ENCODE measurements at regions not wholly inside any gene's neighbourhood (a gene's known extent, or its start where the extent isn't known, plus 50 kb on each side); places are given as distances from the start of the nearest gene placed in this dataset.
A peak's percentile ranks its signal among the peaks of the same experiment; 100 is the strongest.

GRCh38 chr11:26105762-26106423 is 226.0 kb upstream of the ANO3 start:
- H3K27me3 ChIP-seq: no peaks in the 10 kb centered on the region
- TF ChIP-seq Cebpa-rat (IDR thresholded peaks at IDR 0.05): no peak
- H3K4me1 ChIP-seq: peaks cover 13% of the 10 kb centered on the region
- H3K36me3 ChIP-seq: no peaks in the 10 kb centered on the region
- H3K9ac ChIP-seq: no peak overlapping the region
- no peak overlapping the region for H3K27ac ChIP-seq
- H3K9me3 ChIP-seq: 0 out of 2 replicates have a peak, but pooled peaks cover 5% of the 10 kb centered on the region
- peak overlapping the region; percentile 26 for H3K4me2 ChIP-seq
- H4K20me1 ChIP-seq: no peaks in the 10 kb centered on the region
- H3K4me3 ChIP-seq: no peak overlapping the region

GRCh38 chr11:26106726-26107125 is 225.2 kb upstream of the ANO3 start:
- no peaks in the 10 kb centered on the region for H3K27me3 ChIP-seq
- peaks cover 13% of the 10 kb centered on the region for H3K4me1 ChIP-seq
- H3K36me3 ChIP-seq: no peaks in the 10 kb centered on the region
- H3K4me3 ChIP-seq: no peak overlapping the region
- TF ChIP-seq Cebpa-rat (IDR thresholded peaks at IDR 0.05): no peak
- H3K9me3 ChIP-seq: 0 out of 2 replicates have a peak, but pooled peaks cover 5% of the 10 kb centered on the region
- no peak overlapping the region for H3K27ac ChIP-seq
- H3K9ac ChIP-seq: no peak overlapping the region
- H3K4me2 ChIP-seq: peak overlapping the region; percentile 26; the same call in 1 of the 2 replicates
- no peaks in the 10 kb centered on the region for H4K20me1 ChIP-seq

GRCh38 chr11:26109658-26110368 is 222.1 kb upstream of the ANO3 start:
- Histone ChIP-seq H3K9me3 (0 out of 2 replicates have a peak, but pooled peaks cover 6% of the 10 kb centered on the region), H3K9ac (no peak overlapping the region), H3K27me3 (no peaks in the 10 kb centered on the region), H3K4me2 (no peak overlapping the region), H4K20me1 (no peaks in the 10 kb centered on the region), H3K4me3 (no peak overlapping the region), H3K36me3 (no peaks in the 10 kb centered on the region), H3K27ac (no peak overlapping the region), H3K4me1 (peaks cover 13% of the 10 kb centered on the region)
- no peak for TF ChIP-seq Cebpa-rat (IDR thresholded peaks at IDR 0.05)

- no peak overlapping the region for H3K27ac ChIP-seq
- H3K9ac ChIP-seq: no peak overlapping the region
Measured at GRCh38 chr11:26112264-26112663, 219.7 kb upstream of the ANO3 start.

GRCh38 chr11:26121466-26121865 is 210.5 kb upstream of the ANO3 start:
- H3K9ac ChIP-seq: no peak overlapping the region
- no peaks in the 10 kb centered on the region for H3K27me3 ChIP-seq
- no peaks in the 10 kb centered on the region for H3K9me3 ChIP-seq
- TF ChIP-seq Cebpa-rat (IDR thresholded peaks at IDR 0.05): no peak
- no peaks in the 10 kb centered on the region for H3K4me1 ChIP-seq
- H3K4me2 ChIP-seq: no peak overlapping the region
- no peaks in the 10 kb centered on the region for H4K20me1 ChIP-seq
- no peak overlapping the region for H3K4me3 ChIP-seq
- H3K27ac ChIP-seq: no peak overlapping the region
- H3K36me3 ChIP-seq: no peaks in the 10 kb centered on the region

More at GRCh38 chr11:26112264-26112663, 219.7 kb upstream of the ANO3 start:
- no peaks in the 10 kb centered on the region for H3K36me3 ChIP-seq
- H3K4me1 ChIP-seq: no peaks in the 10 kb centered on the region
- no peak overlapping the region; the same call in 1 of the 2 replicates for H3K4me2 ChIP-seq
- no peaks in the 10 kb centered on the region for H3K27me3 ChIP-seq
- H4K20me1 ChIP-seq: no peaks in the 10 kb centered on the region
- 0 out of 2 replicates have a peak, but pooled peaks cover 6% of the 10 kb centered on the region for H3K9me3 ChIP-seq
- TF ChIP-seq Cebpa-rat (IDR thresholded peaks at IDR 0.05): no peak
- no peak overlapping the region for H3K4me3 ChIP-seq

GRCh38 chr11:26126741-26127140 is 205.2 kb upstream of the ANO3 start:
- Histone ChIP-seq H3K9ac (no peak overlapping the region), H4K20me1 (no peaks in the 10 kb centered on the region), H3K4me1 (no peaks in the 10 kb centered on the region), H3K4me3 (no peak overlapping the region), H3K9me3 (no peaks in the 10 kb centered on the region), H3K27me3 (no peaks in the 10 kb centered on the region), H3K36me3 (no peaks in the 10 kb centered on the region), H3K27ac (no peak overlapping the region), H3K4me2 (no peak overlapping the region)
- TF ChIP-seq Cebpa-rat (IDR thresholded peaks at IDR 0.05): no peak

GRCh38 chr11:26127336-26127735 is 204.6 kb upstream of the ANO3 start:
- Histone ChIP-seq H3K9ac (no peak overlapping the region), H3K4me2 (no peak overlapping the region), H3K4me1 (no peaks in the 10 kb centered on the region), H3K4me3 (no peak overlapping the region), H3K36me3 (no peaks in the 10 kb centered on the region), H3K27me3 (no peaks in the 10 kb centered on the region), H3K9me3 (no peaks in the 10 kb centered on the region), H4K20me1 (no peaks in the 10 kb centered on the region), H3K27ac (no peak overlapping the region)
- no peak for TF ChIP-seq Cebpa-rat (IDR thresholded peaks at IDR 0.05)

- Histone ChIP-seq H4K20me1 (no peaks in the 10 kb centered on the region), H3K9me3 (no peaks in the 10 kb centered on the region), H3K9ac (no peak overlapping the region), H3K27ac (no peak overlapping the region), H3K4me3 (no peak overlapping the region), H3K4me1 (no peaks in the 10 kb centered on the region), H3K36me3 (no peaks in the 10 kb centered on the region), H3K27me3 (no peaks in the 10 kb centered on the region), H3K4me2 (no peak overlapping the region)
- TF ChIP-seq Cebpa-rat (IDR thresholded peaks at IDR 0.05): no peak
Measured at GRCh38 chr11:26131406-26131805, 200.5 kb upstream of the ANO3 start.

- no peaks in the 10 kb centered on the region for H3K36me3 ChIP-seq
- H3K9ac ChIP-seq: no peak overlapping the region
- no peaks in the 10 kb centered on the region for H3K27me3 ChIP-seq
- H3K4me3 ChIP-seq: no peak overlapping the region
- H3K4me2 ChIP-seq: no peak overlapping the region
- no peaks in the 10 kb centered on the region for H4K20me1 ChIP-seq
- H3K27ac ChIP-seq: no peak overlapping the region
- no peaks in the 10 kb centered on the region for H3K9me3 ChIP-seq
- no peaks in the 10 kb centered on the region for H3K4me1 ChIP-seq
- TF ChIP-seq Cebpa-rat (IDR thresholded peaks at IDR 0.05): no peak
Measured at GRCh38 chr11:26134053-26134452, 197.9 kb upstream of the ANO3 start.
